ENCODE measurements at regions not wholly inside any gene's neighbourhood (a gene's known extent, or its start where the extent isn't known, plus 50 kb on each side); places are given as distances from the start of the nearest gene placed in this dataset.
"Not testable (repeated sequence)": the region's sequence is repeated elsewhere in the genome, so short reads cannot be mapped to it uniquely, and the experiment has no call there.

- DNase-seq (ENCODE audit: low spot score), result no peak
These were observed 74.0 kb downstream of the GATA3 start for GRCh38 chr10:8128511-8128910.

- DNase-seq (ENCODE audit: low spot score), result no peak
These were observed 75.0 kb downstream of the GATA3 start for GRCh38 chr10:8129438-8129837.

GRCh38 chr10:8130973-8131911, 76.8 kb downstream of the GATA3 start:
- no peak for DNase-seq (ENCODE audit: low spot score)

- DNase-seq (ENCODE audit: low spot score), result no peak
These were observed 78.7 kb downstream of the GATA3 start for GRCh38 chr10:8133146-8133545.

- no peak for DNase-seq (ENCODE audit: low spot score)
These were observed 82.2 kb downstream of the GATA3 start for GRCh38 chr10:8136736-8137135.

GRCh38 chr10:8137272-8137681, 82.8 kb downstream of the GATA3 start:
- DNase-seq (ENCODE audit: low spot score), result no peak

GRCh38 chr10:8137726-8138125, 83.2 kb downstream of the GATA3 start:
- DNase-seq (ENCODE audit: low spot score), result no peak

GRCh38 chr10:8138471-8138870, 84.0 kb downstream of the GATA3 start:
- no peak for DNase-seq (ENCODE audit: low spot score)

- DNase-seq (ENCODE audit: low spot score), result no peak
These were observed 90.0 kb downstream of the GATA3 start for GRCh38 chr10:8144496-8144895.

- DNase-seq (ENCODE audit: low spot score), result no peak
These were observed 92.2 kb downstream of the GATA3 start for GRCh38 chr10:8146650-8147049.

GRCh38 chr10:8149991-8150390, 95.5 kb downstream of the GATA3 start:
- no peak for DNase-seq (ENCODE audit: low spot score)

- no peak for DNase-seq (ENCODE audit: low spot score)
These were observed 96.0 kb downstream of the GATA3 start for GRCh38 chr10:8150401-8150905.

GRCh38 chr10:8151086-8151485, 96.6 kb downstream of the GATA3 start:
- DNase-seq (ENCODE audit: low spot score), result no peak

GRCh38 chr10:8156918-8157317, 102.4 kb downstream of the GATA3 start:
- no peak for DNase-seq (ENCODE audit: low spot score)

GRCh38 chr10:8158193-8159071, 103.9 kb downstream of the GATA3 start:
- no peak for DNase-seq (ENCODE audit: low spot score)

GRCh38 chr10:8159341-8160165, 105.1 kb downstream of the GATA3 start:
- DNase-seq (ENCODE audit: low spot score), result no peak

- no peak for DNase-seq (ENCODE audit: low spot score)
These were observed 109.3 kb downstream of the GATA3 start for GRCh38 chr10:8163824-8164223.

- not testable (repeated sequence) for DNase-seq (ENCODE audit: low spot score)
These were observed 110.2 kb downstream of the GATA3 start for GRCh38 chr10:8164640-8165039.

GRCh38 chr10:8168836-8169235, 114.3 kb downstream of the GATA3 start:
- DNase-seq (ENCODE audit: low spot score), result no peak

- no peak for DNase-seq (ENCODE audit: low spot score)
These were observed 116.5 kb downstream of the GATA3 start for GRCh38 chr10:8171008-8171407.

- no peak for DNase-seq (ENCODE audit: low spot score)
These were observed 118.1 kb downstream of the GATA3 start for GRCh38 chr10:8172604-8173003.

Data from NAMALWA (cell line).